Endothelial cell of umbilical vein (primary cell): ENCODE measurements at regions not wholly inside any gene's neighbourhood (a gene's known extent, or its start where the extent isn't known, plus 50 kb on each side); places are given as distances from the start of the nearest gene placed in this dataset.

Source experiments
- BruUV-seq: library from RNA; stranded (reverse); fragments of 400-500 nt; replicated peaks from 2 replicates; lab custom pipeline; 2021; lab: Mats Ljungman, UMichigan
- CTCF ChIA-PET: fragments of 300-600, 350-600 bp; sonication (Branson Sonifier 250); formaldehyde crosslinking; loops from one replicate; lab custom pipeline; 2021; ENCODE audit warnings: antibody characterized with exemption, inconsistent platforms; lab: Charles Lee
- POLR2A ChIA-PET: fragments of 300-600, 350-600 bp; sonication (Branson Sonifier 250); formaldehyde crosslinking; loops from one replicate; lab custom pipeline; 2021; ENCODE audit warnings: antibody characterized with exemption, inconsistent platforms; lab: Charles Lee
- DNase-seq: peaks from one replicate; pipeline ENCODE4 v3.0.0-alpha.2; 2011; ENCODE audit warnings: low read depth, low spot score
- FAIRE-seq: peaks from 2 replicates; lab custom pipeline; 2011; peaks lifted over from hg19 to GRCh38; lab: Jason Lieb, UNC
- H2AFZ ChIP-seq: 2 replicates; pipeline ENCODE4 v1.6.0; 2012; ENCODE audit warnings: low read depth, low read length, control low read depth, inconsistent platforms
- H3K27ac ChIP-seq: 2 replicates; pipeline ENCODE4 v1.5.1; 2011; ENCODE audit warnings: low read depth, mild to moderate bottlenecking, control low read depth, low read length, moderate library complexity; ENCODE audit not compliant: insufficient read depth
- H3K27me3 ChIP-seq, 2 experiments: 2 replicates each; pipeline versions ENCODE4 v1.6.0 to v1.6.1; 2011; ENCODE audit warnings: low read length in 2 of 2, mixed read lengths in 1 of 2; ENCODE audit not compliant: control insufficient read depth in 2 of 2, insufficient read depth in 2 of 2
- H3K36me3 ChIP-seq, 2 experiments: 2 replicates in 1 of 2; 3 replicates in 1 of 2; pipeline ENCODE4 v1.5.1; 2011; ENCODE audit warnings: low read length in 2 of 2, mild to moderate bottlenecking in 1 of 2, moderate library complexity in 1 of 2; ENCODE audit not compliant: control insufficient read depth in 2 of 2, insufficient read depth in 2 of 2; ENCODE audit errors: extremely low read depth in 1 of 2
- H3K4me1 ChIP-seq: 3 replicates; pipeline ENCODE4 v1.5.1; 2011; ENCODE audit warnings: mild to moderate bottlenecking, low read length; ENCODE audit not compliant: control insufficient read depth, insufficient read depth; ENCODE audit errors: extremely low read depth
- H3K4me2 ChIP-seq: 2 replicates; pipeline ENCODE4 v1.6.1; 2011; ENCODE audit warnings: low read length, control low read depth, mixed read lengths; ENCODE audit not compliant: insufficient read depth
- H3K4me3 ChIP-seq, 3 experiments: fragments of 200-600 bp in 1 of 3; sonication (generic), shearing (Covaris generic) in 1 of 3; replicated peaks in 1 of 3; 2 replicates each; pipeline ENCODE4 v1.5.1; 2011 to 2016; ENCODE audit warnings: control low read depth in 3 of 3, low read length in 3 of 3, mild to moderate bottlenecking in 2 of 3, inconsistent platforms in 1 of 3, low read depth in 1 of 3, moderate library complexity in 1 of 3; ENCODE audit not compliant: insufficient read depth in 1 of 3
- H3K79me2 ChIP-seq: 2 replicates; pipeline ENCODE4 v1.6.0; 2012; ENCODE audit warnings: low read length, inconsistent platforms; ENCODE audit not compliant: control insufficient read depth, insufficient read depth
- H3K9ac ChIP-seq: replicated peaks from 2 replicates; pipeline ENCODE3; 2011; ENCODE audit warnings: low read length, control low read depth; ENCODE audit not compliant: insufficient read depth; ENCODE audit errors: extremely low read depth
- H3K9me1 ChIP-seq: replicated peaks from 3 replicates; pipeline ENCODE4 v1.6.0; 2011; ENCODE audit warnings: mild to moderate bottlenecking, low read length; ENCODE audit not compliant: control insufficient read depth, insufficient read depth; ENCODE audit errors: extremely low read depth
- H3K9me3 ChIP-seq: replicated peaks from 2 replicates; pipeline ENCODE4 v1.5.1; 2012; ENCODE audit warnings: low read length, inconsistent platforms; ENCODE audit not compliant: control insufficient read depth, insufficient read depth
- H4K20me1 ChIP-seq: replicated peaks from 2 replicates; pipeline ENCODE3; 2011; ENCODE audit warnings: mild to moderate bottlenecking, low read length; ENCODE audit not compliant: control insufficient read depth, insufficient read depth; ENCODE audit errors: extremely low read depth
- EZH2 ChIP-seq: IDR thresholded peaks from 2 replicates; pipeline ENCODE4 v1.6.1; 2012; ENCODE audit warnings: borderline replicate concordance, low read depth, mild to moderate bottlenecking, moderate library complexity, low read length, inconsistent platforms; ENCODE audit not compliant: severe bottlenecking
- FOS ChIP-seq: IDR thresholded peaks from 2 replicates; pipeline ENCODE4 v1.6.1; 2011; ENCODE audit warnings: mild to moderate bottlenecking, low read length, moderate library complexity, borderline replicate concordance; ENCODE audit not compliant: insufficient read depth
- GATA2 ChIP-seq: IDR thresholded peaks from 2 replicates; pipeline ENCODE4 v1.7.0; 2011; ENCODE audit warnings: low read depth, mild to moderate bottlenecking, moderate library complexity, mixed read lengths, low read length; ENCODE audit not compliant: insufficient read length, insufficient read depth
- JUN ChIP-seq: IDR thresholded peaks from 2 replicates; pipeline ENCODE4 v1.6.1; 2011; ENCODE audit warnings: borderline replicate concordance, low read depth; ENCODE audit not compliant: insufficient read length, insufficient read depth
- MYC ChIP-seq: IDR thresholded peaks from one replicate; pipeline ENCODE4 v1.6.1; 2011; ENCODE audit warnings: mild to moderate bottlenecking, low read depth, low read length
- POLR2A ChIP-seq: IDR thresholded peaks from 2 replicates; pipeline ENCODE4 v1.6.1; 2012; ENCODE audit warnings: low read depth, mild to moderate bottlenecking, control low read depth, low read length
- dilution Hi-C: fragments of 300-500 bp; cut with MboI; formaldehyde crosslinking; loops from one replicate; pipeline ENCODE4 v1.15.0; 2019; ENCODE audit warnings: low sequenced_read_pairs; ENCODE audit not compliant: extremely low pct_ligation_motif_present
- intact Hi-C: fragments of 100-400 bp; cut with micrococcal nuclease; formaldehyde crosslinking; loops from one replicate; pipeline ENCODE4 v1.10.0; 2022
- TF ChIP-seq, protein P1 (sequence below), 2 donors: IDR thresholded peaks; 1 replicate in 1 of 2; 2 replicates in 1 of 2; pipeline ENCODE4 v1.5.1; 2011; ENCODE audit warnings: low read length in 2 of 2, mild to moderate bottlenecking in 2 of 2, moderate library complexity in 2 of 2, control low read depth in 1 of 2, inconsistent platforms in 1 of 2, low read depth in 1 of 2; ENCODE audit not compliant: insufficient read depth in 1 of 2; ENCODE audit errors: extremely low read depth in 1 of 2
- TF ChIP-seq, protein P2 (sequence below): IDR thresholded peaks from 2 replicates; pipeline ENCODE4 v1.6.1; 2011; ENCODE audit not compliant: insufficient read depth, insufficient read length

DNA sequence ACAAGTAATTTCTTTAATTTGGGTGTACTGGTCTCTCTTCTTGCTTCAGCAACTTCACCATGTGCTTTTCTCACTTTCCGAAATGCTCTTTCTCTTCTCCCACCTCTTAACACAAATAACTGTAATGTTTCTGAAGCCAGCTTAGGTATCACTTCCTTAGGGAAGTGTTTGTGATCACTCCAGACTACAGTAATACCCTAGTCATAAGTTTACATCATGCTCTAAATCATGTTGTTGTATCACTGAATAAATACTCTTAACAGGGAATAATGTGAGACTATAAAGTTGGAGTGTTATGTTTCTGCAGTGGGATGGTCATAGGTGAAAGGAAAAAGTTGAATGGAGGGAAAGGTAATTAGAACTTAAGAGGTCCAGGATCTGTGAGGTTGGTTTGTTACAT, 712.3 kb downstream of the C4orf33 start:
- H3K79me2 ChIP-seq: no peaks in the 10 kb centered on the region
- no peak overlapping the region for H3K4me2 ChIP-seq
- TF ChIP-seq EZH2 (no peak), MYC (no peak), POLR2A (no peak), JUN (no peak), FOS (no peak), GATA2 (no peak)
- TF ChIP-seq, protein P1, sequence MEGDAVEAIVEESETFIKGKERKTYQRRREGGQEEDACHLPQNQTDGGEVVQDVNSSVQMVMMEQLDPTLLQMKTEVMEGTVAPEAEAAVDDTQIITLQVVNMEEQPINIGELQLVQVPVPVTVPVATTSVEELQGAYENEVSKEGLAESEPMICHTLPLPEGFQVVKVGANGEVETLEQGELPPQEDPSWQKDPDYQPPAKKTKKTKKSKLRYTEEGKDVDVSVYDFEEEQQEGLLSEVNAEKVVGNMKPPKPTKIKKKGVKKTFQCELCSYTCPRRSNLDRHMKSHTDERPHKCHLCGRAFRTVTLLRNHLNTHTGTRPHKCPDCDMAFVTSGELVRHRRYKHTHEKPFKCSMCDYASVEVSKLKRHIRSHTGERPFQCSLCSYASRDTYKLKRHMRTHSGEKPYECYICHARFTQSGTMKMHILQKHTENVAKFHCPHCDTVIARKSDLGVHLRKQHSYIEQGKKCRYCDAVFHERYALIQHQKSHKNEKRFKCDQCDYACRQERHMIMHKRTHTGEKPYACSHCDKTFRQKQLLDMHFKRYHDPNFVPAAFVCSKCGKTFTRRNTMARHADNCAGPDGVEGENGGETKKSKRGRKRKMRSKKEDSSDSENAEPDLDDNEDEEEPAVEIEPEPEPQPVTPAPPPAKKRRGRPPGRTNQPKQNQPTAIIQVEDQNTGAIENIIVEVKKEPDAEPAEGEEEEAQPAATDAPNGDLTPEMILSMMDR (IDR thresholded peaks at IDR 0.05; ENCODE audit: extremely low read depth in 1 of 2, insufficient read depth in 1 of 2, low read depth in 1 of 2, low read length in 2 of 2): no peak
- TF ChIP-seq, protein P2, sequence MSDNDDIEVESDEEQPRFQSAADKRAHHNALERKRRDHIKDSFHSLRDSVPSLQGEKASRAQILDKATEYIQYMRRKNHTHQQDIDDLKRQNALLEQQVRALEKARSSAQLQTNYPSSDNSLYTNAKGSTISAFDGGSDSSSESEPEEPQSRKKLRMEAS: no peak
- H2AFZ ChIP-seq: no peak overlapping the region
- FAIRE-seq: no peak
- BruUV-seq: no TSS peak
- POLR2A ChIA-PET: no interaction called here
- no peaks in the 10 kb centered on the region for H3K9me1 ChIP-seq
- no peaks in the 10 kb centered on the region for H3K9me3 ChIP-seq
- no peaks in the 10 kb centered on the region for H3K27me3 ChIP-seq
- no peaks in the 10 kb centered on the region for H3K36me3 ChIP-seq
- H3K27ac ChIP-seq: no peak overlapping the region
- dilution Hi-C loops: no loop called here
- no peak for DNase-seq
- intact Hi-C loops: no loop called here
- H3K4me3 ChIP-seq: no peak overlapping the region
- H3K4me1 ChIP-seq: no peaks in the 10 kb centered on the region
- no peak overlapping the region for H3K9ac ChIP-seq
- H4K20me1 ChIP-seq: no peaks in the 10 kb centered on the region
- CTCF ChIA-PET: no interaction called here
